AG10803 (cell line): ENCODE measurements at regions not wholly inside any gene's neighbourhood (a gene's known extent, or its start where the extent isn't known, plus 50 kb on each side); places are given as distances from the start of the nearest gene placed in this dataset.

ENCODE experiments used
- DNase-seq: peaks from one replicate; pipeline ENCODE4 v3.0.0; 2010; ENCODE audit warnings: low read depth
- H3K4me3 ChIP-seq: 2 replicates; pipeline ENCODE4 v1.5.1; 2011; ENCODE audit warnings: mild to moderate bottlenecking, low read length, control low read depth
- CTCF ChIP-seq: conservative IDR thresholded peaks from 2 replicates; pipeline ENCODE4 v1.5.1; 2011; ENCODE audit warnings: mild to moderate bottlenecking, low read length, control low read depth, inconsistent platforms

DNA sequence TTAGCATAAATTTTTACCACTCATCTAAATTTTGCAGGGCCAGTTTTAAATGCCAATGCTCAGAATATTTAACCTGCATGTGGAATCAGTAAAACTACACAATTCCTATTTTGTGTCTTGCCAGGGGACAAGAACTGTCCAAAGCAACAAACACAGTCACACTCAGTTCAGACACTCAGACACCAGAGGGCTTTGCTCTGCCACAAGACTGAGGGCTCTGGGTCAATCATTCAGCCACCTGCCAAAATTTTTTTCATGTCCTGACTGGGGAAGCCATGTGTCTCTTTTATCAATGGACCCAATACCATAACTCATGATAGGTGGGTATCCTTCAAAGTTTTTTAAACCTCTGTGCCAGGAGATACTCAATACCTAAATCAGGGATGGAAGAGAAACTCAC, 304.0 kb upstream of the ANO3 start:
- TF ChIP-seq CTCF = no peak

DNA sequence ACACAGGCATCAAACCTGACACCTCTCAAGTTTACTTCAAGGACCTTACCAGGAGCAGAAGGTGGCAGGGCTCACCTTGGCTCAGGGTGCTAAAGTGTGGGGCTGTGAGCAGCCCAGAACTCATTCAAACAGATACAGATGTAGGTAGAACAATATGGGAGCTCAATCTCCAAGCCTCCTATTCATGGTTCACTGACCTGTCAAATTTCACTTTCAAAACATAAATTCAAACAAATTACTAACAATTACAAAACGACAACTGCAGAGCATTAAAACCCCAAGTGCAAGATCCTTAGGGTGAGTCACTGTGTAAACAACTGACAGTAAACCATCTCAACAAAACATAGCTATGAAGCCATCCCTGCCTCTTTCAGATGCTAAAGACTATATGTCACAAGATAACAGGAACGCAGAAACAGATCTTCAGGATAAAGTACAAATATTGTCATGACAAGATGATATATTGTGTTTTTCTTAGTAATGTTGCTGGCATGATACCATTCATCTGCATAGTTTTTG, 303.5 kb upstream of the ANO3 start:
- DNase-seq = peak; percentile 54
- TF ChIP-seq CTCF = no peak
- no peak overlapping the region for H3K4me3 ChIP-seq

More for the DNA sequence above, 304.0 kb upstream of the ANO3 start:
- no peak overlapping the region for H3K4me3 ChIP-seq
- no peak for DNase-seq

DNA sequence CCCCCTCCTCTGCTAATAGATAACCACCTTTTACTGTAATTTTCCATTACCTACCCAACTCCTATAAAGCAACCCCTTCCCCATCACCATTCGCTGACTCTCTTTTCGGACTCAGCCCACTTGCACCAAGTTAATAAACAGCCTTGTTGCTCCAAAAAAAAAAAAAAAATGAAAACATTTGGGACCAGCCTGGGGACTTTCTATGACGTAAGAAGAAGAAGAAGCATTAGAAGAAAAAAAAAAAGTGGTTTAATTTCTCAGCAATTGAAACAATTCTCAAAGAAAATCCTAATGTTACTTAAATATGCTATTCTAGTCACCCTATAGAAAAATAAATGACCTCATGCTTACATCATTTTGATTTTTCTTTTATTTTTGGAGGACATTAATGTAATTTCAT, 301.5 kb upstream of the ANO3 start:
- H3K4me3 ChIP-seq = no peak overlapping the region
- TF ChIP-seq CTCF = no peak
- DNase-seq = no peak

DNA sequence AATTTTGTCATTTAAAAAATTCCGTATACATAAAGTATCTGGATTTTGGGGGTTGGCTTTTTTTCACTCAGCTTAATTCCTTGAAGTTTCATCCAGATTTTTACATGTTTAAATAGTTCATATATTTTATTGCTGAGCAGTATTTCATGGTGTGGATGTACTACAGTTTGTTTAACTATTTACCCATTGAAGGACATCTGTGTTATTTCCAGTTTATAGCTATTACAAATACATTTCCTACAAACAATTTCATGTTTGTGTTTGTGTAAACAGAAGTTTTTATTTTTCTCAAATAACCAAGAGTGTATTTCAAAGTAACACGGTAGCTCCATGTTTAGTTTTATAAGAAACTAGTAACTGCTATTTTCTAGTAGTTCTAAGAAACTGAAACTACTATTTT, 299.7 kb upstream of the ANO3 start:
- no peak overlapping the region for H3K4me3 ChIP-seq
- DNase-seq = no peak
- no peak for TF ChIP-seq CTCF

DNA sequence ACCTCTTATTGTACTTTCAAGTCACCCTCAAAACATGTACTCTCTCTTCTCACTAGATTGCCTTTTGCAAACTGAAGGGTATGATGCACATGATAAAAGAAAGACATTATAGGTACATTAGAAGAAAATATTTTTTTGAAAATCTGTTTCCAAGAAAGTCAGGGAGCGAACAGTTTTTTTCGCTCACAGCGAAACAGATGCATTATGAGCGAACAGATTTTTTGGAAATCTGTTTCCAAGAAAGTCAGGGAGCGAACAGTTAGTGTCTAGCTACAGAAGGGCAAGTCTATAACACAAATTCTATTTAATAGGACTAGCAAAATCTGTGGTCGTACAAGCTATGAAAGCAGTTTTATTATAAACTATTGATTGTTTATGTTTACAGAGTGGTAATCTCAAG, 296.2 kb upstream of the ANO3 start:
- H3K4me3 ChIP-seq = no peak overlapping the region
- no peak for TF ChIP-seq CTCF

GRCh38 chr11:26037716-26038115, 294.2 kb upstream of the ANO3 start:
- no peak overlapping the region for H3K4me3 ChIP-seq
- TF ChIP-seq CTCF = no peak
- no peak for DNase-seq

More for the DNA sequence above, 296.2 kb upstream of the ANO3 start:
- DNase-seq = no peak

DNA sequence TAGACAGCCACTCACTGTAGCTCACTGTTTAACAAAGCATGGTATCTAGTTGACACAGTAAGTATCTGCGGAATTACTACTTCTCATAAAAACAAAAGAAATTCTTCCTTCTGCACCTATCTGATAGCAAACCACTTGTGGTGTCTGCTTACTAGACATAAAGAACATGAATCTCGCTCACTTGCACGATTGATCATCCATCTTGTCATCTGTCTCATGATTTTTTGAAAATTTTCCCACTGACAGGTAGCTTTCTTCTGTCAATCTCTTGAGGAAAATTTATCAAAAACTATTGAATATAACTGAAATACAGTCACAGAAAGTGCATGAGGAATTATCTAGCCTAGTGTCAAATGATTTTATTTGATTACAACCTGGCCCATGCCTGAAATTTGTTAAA, 291.6 kb upstream of the ANO3 start:
- no peak overlapping the region for H3K4me3 ChIP-seq
- TF ChIP-seq CTCF = no peak
- DNase-seq = no peak
